ENCODE measurements at regions not wholly inside any gene's neighbourhood (a gene's known extent, or its start where the extent isn't known, plus 50 kb on each side); places are given as distances from the start of the nearest gene placed in this dataset.

- TF ChIP-seq REST (IDR thresholded peaks at IDR 0.05; ENCODE audit: insufficient read depth in 1 of 2, low read depth in 2 of 2, low read length in 2 of 2): no peak
- no peak for TF ChIP-seq FOXP2 (optimal IDR thresholded peaks at IDR 0.05; ENCODE audit: borderline replicate concordance, extremely low read depth, extremely low read length, insufficient read depth)
- no peak for TF ChIP-seq SIN3A (IDR thresholded peaks at IDR 0.05; ENCODE audit: borderline replicate concordance, insufficient read depth, low read length)
- no peak for TF ChIP-seq POLR2AphosphoS5 (IDR thresholded peaks at IDR 0.05; ENCODE audit: low read depth, low read length)
- TF ChIP-seq TAF1 (IDR thresholded peaks at IDR 0.05; ENCODE audit: borderline replicate concordance, insufficient read depth, low read length): no peak
Measured at GRCh38 chr15:70342554-70343548, 245.1 kb upstream of the TLE3 start.

DNA sequence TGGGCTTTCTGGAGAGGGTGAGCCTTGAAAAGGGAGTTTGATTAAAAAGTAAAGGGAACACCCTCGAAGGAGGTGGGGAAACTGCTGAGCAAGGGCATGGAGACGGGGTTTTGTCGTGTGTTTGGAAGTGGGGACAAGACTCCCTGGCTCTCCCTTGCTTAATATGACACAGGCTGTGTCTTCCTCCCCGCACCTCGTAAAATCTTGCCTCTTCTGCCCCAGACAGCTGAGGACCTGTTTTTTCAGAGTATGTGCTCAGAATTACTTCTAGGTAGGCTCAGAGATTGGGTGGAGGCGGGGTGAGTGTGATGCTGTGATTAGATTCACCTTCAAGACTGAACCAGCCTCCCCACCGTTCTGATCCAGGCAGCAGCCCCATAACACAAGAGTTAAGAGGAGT lies 244.4 kb upstream of the TLE3 start:
- TF ChIP-seq POLR2AphosphoS5 (IDR thresholded peaks at IDR 0.05; ENCODE audit: low read depth, low read length): no peak
- TF ChIP-seq FOXP2 (optimal IDR thresholded peaks at IDR 0.05; ENCODE audit: borderline replicate concordance, extremely low read depth, extremely low read length, insufficient read depth): no peak
- TF ChIP-seq TAF1 (IDR thresholded peaks at IDR 0.05; ENCODE audit: borderline replicate concordance, insufficient read depth, low read length): no peak
- no peak for TF ChIP-seq REST (IDR thresholded peaks at IDR 0.05; ENCODE audit: insufficient read depth in 1 of 2, low read depth in 2 of 2, low read length in 2 of 2)
- no peak for TF ChIP-seq SIN3A (IDR thresholded peaks at IDR 0.05; ENCODE audit: borderline replicate concordance, insufficient read depth, low read length)

- no peak for TF ChIP-seq POLR2AphosphoS5 (IDR thresholded peaks at IDR 0.05; ENCODE audit: low read depth, low read length)
- TF ChIP-seq FOXP2 (optimal IDR thresholded peaks at IDR 0.05; ENCODE audit: borderline replicate concordance, extremely low read depth, extremely low read length, insufficient read depth): no peak
- no peak for TF ChIP-seq REST (IDR thresholded peaks at IDR 0.05; ENCODE audit: insufficient read depth in 1 of 2, low read depth in 2 of 2, low read length in 2 of 2)
- TF ChIP-seq SIN3A (IDR thresholded peaks at IDR 0.05; ENCODE audit: borderline replicate concordance, insufficient read depth, low read length): no peak
- TF ChIP-seq TAF1 (IDR thresholded peaks at IDR 0.05; ENCODE audit: borderline replicate concordance, insufficient read depth, low read length): no peak
Measured at GRCh38 chr15:70341566-70341965, 243.8 kb upstream of the TLE3 start.

DNA sequence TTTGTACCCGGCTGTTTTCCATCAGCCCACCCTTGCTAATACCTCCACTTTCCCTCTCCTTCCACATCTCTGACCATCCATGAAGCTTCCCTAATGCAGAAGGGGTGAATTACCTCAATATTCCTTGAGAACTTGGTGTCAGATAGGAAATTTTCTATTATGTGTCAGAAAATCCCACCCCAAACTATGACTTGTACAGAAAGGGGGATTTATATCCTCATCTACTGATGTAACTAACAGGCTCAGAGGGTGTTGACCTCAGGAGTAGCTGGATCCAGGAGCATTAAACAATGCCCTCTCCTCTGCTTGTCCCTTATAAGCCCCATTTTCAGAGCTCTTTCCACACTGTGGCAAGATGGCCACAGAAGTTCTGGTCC lies 242.8 kb upstream of the TLE3 start:
- TF ChIP-seq POLR2AphosphoS5 (IDR thresholded peaks at IDR 0.05; ENCODE audit: low read depth, low read length) (no peak), SIN3A (IDR thresholded peaks at IDR 0.05; ENCODE audit: borderline replicate concordance, insufficient read depth, low read length) (no peak), FOXP2 (optimal IDR thresholded peaks at IDR 0.05; ENCODE audit: borderline replicate concordance, extremely low read depth, extremely low read length, insufficient read depth) (no peak), REST (IDR thresholded peaks at IDR 0.05; ENCODE audit: insufficient read depth in 1 of 2, low read depth in 2 of 2, low read length in 2 of 2) (no peak), TAF1 (IDR thresholded peaks at IDR 0.05; ENCODE audit: borderline replicate concordance, insufficient read depth, low read length) (no peak)
